NCI-H2196 treated with DMSO at 0.1 percent for 48 hours (cell line): ENCODE measurements at regions not wholly inside any gene's neighbourhood (a gene's known extent, or its start where the extent isn't known, plus 50 kb on each side); places are given as distances from the start of the nearest gene placed in this dataset.

Experiments used
- DNase-seq: peaks from one replicate; lab custom pipeline; 2025; ENCODE audit not compliant: unreplicated experiment; lab: John Stamatoyannopoulos, UW

DNA sequence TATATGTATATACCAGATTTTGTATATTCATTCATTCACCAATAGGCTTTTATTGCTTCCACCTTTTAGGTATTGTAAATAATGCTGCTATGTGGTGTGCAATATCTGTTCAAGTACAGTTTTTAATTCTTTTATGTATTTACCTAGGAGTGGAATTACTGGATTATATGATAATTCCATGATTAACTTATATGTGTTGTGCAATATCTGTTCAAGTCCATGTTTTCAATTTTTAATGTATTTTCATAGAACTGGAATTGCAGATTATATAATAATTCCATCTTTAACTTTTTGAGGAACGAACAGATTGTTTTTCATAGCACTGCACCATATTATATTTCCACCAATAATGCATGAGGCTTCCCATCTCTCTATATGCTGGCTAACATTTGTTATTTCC lies 50.6 kb upstream of the L3MBTL4 start:
- no peak for DNase-seq

DNA sequence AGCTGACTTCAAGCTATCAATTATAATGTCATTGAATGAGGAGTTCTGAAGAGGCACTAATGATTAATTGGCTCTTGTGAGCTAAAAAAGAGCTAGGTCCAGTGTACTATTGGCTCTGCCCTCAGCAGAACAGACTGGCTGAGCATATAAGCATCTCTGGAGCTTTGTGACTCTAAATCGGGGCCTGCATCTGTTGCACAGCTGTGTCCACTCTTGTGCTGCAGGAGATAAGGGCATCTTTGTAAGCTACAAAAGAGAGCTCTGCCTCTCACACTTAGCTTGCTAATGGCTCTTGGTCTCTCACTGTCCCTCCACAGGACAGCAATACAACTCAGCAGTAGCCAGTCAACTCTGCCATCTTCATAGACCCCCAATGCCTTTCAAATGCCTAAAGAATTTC lies 61.5 kb upstream of the L3MBTL4 start:
- no peak for DNase-seq

DNA sequence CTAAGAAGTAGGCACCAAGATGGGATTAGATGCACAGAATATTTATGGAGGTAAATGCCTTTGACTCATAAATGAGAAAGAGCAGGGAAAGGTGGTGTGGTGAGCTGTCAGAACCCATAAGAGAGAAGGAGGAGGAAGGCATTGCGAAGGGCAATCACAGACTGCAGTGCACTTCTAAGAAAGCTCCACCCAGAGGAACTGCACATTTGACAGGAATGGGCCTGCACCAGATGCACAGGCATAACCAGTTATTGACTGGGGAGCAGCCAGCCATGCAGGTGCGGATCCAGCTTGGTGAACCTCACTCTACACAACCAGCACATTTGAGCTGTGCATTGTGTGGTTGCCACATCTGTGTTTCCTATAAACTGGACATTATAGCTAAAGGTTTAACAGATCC lies 62.2 kb upstream of the L3MBTL4 start:
- no peak for DNase-seq

DNA sequence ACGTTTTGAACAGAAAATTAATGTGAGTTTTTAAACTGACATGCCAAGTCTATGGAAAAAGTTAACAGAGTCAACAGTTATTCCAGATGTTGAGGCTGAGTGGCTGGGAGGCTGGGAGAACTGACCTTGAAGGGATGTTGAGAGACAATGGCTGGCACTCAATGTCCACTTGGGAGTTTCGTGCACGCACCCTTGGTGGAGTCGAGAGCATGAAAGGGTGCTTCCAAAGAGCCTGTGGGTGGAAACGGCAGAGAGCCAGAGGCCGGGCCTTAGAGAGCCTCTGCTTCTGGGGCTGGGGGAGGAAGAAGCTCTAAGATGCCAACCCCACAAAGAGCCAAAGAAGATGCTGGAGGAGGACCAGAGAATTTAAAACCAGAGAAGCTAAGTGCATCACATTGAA lies 63.4 kb upstream of the L3MBTL4 start:
- DNase-seq = no peak

DNA sequence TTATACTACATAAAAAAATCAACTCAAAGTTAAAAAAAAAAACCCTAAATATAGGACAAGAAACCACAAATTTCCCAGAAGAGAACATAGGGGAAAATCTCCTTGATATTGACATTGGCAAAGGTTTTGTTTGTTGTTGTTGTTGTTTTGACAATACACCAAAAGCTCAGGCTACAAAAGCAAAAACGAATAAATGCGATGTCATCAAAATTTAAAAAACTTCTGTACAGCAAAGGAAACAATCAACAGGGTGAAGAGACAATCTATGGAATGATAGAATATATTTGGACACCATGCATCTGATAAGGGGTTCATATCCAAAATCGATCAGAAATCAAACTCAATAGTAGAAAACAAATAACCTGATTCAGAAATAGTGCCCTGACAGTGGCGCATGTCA lies 65.0 kb upstream of the L3MBTL4 start:
- DNase-seq = no peak

DNA sequence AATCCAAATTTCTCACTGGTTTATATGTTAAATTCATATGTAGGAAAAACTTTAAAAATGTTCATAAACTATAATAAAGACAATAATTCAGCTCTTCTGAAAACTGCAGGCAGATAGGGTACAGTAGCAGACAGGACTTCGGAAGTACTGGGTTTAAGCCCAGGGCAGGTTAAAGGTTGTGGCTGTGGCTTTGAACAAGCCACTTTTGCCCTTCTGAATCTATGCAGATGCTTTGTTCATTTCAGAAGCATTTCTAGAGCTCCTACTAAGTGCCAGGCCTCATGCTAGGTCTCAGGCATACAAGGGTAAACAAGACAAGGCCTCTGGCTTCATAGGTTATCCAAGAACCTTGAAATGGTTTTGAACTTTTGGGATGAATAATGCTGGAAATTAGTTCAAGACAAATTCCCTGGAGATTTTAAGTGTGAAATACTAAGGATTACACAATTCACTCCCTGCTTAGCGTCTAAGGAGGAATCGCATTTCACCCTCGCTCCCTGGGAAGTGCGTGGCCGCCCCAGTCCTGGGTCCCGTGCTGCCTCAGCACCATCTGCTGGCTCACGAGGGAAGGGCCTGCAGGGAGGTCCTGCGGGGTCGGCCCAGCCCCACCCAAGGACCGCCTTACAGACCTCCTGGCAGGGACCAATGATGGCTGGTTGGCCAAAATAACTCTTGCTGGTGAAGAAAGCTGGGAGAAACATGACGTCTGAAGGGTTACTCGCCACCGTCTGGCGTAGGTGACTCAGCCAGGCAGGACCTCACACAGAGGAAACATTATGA lies 67.7 kb upstream of the L3MBTL4 start:
- no peak for DNase-seq

DNA sequence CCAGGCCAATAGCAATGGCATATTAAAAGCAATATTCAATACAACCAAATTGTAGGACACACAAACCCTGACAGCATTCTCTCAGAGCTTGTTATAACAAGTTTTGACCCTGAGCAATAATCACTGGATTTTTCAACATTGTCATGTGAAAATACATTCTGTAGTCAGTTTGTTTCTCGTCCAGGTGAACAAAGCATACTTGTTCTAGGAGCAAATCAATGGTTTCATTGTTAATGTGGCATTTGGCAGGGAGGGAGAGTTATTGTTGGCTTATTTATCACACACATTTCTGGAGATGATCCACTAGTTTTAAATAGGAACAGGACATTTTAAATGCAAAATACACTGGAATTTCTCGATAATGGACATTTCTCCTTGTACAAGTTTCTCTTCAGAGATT lies 69.9 kb upstream of the L3MBTL4 start:
- no peak for DNase-seq

DNA sequence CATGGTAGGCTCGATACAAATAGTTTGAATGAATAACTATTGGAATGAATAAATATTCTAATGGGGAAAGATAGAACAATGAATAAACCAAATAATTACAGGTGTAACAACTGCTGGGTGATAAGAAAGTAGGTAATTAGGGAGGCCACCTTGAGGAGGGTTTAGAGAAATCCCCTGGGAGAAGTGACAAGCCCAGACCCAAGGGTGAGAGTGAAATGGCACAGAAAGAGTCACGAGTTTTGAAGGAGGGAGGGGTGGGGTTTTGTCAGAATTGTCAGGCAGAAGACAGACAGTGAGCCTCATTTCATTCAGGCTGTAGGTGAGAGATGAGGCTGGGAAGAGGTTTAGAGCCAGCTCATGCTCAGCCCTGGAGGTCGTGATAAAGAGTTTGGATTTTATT lies 71.6 kb upstream of the L3MBTL4 start:
- no peak for DNase-seq

DNA sequence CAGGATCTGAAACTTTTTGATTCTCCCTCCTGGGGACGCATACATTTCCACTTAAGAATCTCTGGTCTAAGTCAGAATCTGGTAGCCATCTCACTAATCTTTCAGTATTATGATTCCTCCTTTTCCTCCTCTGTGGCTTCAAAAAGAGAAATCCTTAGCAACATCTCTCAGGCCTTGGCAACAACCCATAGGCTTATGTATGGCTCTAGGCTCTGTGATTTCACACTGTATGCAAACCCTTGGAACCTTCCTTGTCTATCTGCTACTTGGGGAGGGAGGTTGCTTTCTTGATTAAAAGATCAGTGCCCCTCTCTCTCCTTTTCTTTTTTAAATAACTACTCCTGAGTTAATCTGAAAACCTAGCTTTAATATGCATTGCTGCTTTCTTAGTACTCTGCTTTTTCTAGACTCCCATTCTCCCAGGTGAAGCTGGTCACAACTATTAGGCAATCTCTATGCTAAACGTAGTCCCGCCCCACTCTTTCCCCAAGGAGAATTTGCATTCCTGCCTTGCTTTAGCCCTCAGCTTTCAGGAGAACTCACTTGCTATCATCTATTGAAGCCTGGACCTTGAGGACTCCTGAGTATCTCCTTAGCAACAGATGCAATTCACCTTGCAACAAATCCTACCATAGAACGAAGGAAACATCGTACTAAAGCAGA lies 72.2 kb upstream of the L3MBTL4 start:
- no peak for DNase-seq

DNA sequence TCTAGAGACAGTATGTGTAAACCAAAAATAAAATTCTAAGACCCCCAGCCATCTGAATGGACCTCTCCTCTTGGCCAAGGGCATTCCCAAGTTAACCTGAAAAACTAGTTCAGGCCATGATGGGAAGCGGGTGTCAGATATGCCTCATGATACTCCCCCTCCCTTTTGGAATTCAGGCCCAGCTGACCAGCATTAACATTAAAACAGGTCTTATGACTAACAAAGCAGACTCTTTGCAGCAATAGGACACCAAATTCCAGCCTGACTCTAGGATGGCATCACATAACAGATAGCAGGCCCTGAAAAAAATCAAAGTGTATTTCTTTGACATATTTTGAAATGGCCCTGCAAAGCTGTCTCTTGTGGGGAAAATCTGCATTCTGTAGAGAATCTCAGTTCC lies 73.3 kb upstream of the L3MBTL4 start:
- no peak for DNase-seq

DNA sequence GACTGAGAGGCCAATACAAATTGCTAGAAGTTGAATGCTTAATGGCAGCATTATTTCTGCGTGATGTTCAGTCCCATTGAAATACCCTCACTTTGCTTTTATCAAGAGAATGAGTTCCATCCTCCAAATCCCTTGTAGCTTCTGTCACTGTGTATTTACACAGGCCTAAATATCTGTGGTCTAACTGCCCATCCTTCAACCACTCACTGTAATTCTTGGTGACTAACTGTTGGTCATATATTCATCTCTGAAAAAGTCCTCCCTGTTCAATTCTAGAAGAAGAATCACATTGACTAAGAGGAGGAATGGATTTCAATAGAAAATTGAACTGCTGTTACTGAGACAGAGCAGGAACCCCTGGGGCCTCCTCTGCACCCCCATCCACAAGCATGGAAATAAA lies 74.2 kb upstream of the L3MBTL4 start:
- DNase-seq = no peak

DNA sequence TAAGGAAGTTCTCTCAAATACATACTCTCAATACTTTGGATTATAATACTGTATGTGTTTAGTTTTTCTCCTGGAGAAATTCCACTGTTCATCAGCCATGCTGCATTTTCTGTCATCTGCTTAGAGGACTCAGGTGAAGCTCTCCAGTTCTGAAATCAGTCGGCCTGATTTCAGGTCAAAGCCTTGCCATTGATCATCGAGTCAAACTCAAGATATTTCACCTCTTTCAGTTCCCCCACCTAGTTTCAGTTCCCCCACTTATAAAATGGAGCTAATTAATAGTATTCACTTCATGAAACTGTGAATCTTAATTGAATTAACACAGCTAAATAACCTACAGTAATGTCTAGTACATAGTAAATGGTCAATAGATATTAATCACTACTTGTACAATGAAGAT lies 75.3 kb upstream of the L3MBTL4 start:
- no peak for DNase-seq

DNA sequence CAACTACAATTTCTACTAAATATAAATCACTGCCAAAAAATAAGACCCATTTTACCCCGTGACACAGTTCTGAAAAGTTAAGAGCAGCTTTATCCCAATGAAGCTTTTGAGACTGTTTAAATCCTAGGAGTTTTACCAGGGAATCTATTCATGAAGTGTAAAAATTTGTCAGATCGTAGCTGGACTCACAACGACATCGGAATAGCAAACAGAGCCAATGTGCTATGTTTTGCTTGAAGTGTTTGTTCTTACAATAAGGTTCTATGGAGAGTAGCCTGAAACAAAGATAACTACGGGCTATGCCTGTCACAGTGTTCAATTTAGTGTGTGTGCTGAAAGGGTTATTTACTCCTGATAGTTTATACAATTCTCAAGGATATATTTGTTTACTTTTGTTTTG lies 78.5 kb upstream of the L3MBTL4 start:
- no peak for DNase-seq

DNA sequence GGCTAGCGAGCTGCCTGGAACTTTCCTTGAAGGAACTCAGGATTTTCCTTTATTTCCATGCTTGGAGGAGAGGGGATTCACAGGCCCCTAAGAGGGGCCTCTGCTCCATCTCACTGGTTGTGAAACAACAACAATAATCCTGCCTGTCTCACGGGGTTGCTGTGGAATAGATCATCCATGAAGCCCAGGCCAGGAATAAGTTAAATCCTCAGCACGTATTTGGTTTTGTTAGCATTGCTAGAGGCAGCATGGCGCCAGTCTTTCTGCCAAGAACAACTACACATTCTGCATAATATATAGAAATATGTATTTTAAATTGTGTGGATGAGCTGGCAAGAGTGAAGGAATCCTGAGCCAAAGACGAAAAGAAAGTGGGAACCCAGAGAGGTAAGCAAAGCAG lies 80.8 kb upstream of the L3MBTL4 start:
- no peak for DNase-seq

DNA sequence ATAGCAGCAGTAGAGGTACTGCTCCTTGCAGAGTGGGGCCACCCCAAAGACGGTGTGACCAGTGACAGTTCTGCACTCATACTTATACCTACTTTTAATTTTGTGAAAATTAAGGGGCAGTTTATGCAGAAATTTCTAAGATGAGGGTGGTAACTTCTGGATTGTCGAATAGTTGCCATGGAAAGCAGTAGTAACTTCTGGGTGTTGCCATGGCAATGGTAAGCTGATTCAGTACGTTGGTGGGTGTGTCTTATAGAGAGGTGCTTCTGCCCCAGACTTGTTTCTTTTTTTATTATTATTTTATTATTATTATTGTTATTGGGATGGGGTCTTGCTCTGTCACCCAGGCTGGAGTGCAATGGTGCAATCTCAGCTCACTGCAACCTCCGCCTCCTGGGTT lies 82.8 kb upstream of the L3MBTL4 start:
- no peak for DNase-seq

DNA sequence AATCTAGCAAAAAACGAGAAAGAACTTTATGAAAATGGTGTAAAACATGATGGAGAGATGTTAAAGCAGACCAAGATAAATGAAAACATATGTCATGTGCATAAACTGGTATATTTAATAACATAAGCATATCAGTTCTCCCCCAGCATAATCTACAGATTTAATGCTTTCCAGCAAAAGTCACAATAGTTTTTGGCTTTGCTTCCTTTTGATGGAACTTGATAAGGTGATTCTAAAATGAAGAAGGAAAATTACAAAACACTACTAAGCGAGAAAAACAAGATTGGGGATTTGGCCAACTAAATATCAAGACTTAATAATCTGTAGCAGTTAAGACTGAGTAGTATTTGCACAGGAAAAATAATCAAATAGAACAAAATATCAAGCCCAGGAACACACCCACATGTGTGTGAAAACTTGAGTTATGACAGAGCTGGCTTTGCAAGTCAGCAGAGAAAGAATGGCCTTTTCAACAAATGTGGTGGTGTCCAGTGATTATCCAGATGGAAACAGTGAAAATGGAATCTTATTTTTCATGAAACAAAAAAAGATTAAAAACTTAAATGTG lies 83.7 kb upstream of the L3MBTL4 start:
- DNase-seq = no peak

DNA sequence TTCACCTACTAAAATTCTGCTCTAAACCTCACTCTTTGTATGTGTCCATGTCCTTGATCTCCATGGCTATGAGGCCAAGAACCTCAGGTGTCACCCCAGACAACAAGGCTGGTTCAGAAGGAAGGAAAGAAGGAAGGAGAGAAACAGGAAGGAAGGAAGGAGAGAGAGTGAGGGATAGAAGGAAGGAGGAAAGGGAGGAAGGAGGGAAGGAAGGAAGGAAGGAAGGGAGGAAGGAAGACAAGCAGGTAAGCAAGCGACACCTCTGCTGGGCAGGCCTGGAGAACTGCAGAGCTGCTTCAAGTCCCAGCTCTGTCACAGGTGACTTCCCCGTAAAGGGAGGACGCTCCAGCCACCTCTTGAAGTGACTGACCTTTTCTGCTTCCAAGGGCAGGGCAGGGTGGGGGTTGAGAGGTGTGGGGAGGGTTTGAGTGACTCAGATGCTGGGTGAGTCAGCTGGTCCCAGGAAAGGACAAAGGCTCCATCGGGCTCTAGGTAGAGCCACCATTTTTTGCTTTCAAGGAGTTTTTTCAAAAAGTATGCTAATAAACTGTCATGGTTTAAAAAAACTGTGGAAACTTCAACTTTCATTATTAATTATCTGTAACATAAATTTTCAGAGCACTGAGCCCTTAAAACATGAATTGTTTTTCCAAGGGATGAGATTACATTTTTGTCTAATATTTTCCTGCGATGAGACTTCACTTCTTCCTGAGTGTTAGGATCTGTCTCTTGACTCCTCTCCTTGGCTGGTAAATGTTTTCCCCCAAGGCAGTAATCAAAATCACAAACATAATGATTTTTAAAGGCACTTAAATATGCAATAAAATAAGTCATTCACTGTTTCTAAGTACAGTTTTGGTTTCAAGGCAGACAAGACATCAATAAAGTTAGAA lies 90.1 kb upstream of the L3MBTL4 start:
- DNase-seq = no peak

DNA sequence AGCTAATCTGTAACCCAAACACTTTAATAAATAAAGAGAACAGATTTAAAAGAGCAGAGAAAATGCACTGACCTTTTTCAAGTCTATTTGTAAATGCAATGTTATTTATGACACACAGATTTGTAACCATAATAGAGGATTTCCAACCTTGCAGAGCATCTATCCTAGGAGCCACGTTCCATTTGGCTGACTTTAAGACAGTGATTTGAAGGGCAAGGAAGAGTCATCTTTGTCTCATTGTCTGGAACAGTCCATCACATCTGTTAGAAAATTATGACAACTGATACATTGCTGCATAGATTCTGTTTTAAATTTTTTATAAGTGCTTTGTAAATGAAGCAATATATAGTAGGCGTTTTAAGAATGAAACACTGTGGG lies 90.8 kb upstream of the L3MBTL4 start:
- DNase-seq = no peak

DNA sequence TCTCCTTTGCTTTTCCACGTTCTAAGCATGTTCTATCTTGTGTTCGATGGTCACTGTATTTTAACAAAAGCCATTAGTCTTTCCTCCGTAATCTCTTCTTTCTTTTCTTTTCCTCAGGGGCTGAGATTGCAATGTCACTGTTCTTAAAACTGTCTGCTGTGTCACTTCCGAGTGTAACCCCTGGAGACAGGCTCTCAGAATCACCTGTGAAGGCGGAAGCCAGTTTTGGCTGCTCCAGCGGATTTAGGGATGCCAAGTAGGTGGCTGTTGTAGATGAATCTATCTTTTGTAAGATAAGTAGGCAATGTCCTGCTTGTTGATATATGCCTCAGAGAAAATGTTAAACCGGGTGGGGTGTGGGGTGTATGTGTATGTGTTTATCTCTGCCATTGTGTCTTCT lies 94.7 kb upstream of the L3MBTL4 start:
- no peak for DNase-seq

DNA sequence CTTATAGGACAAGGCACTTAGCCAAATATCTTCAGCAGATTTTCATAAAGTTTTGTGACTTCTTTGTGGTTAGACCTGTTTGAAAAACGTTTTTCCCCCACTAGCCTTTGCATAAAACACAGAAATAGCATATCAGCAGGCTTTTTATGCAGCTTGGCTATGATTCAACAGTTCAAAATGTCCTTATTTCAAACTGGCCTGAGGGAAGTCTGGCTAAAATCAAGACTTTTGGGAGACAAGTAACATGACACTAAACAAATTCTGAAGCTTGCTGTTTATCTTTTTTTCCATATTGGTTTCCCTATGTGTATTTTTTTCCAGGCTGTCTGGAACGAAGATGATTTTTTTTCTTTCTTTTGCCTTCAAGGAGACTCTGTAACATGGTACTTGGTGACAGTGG lies 95.1 kb upstream of the L3MBTL4 start:
- no peak for DNase-seq

DNA sequence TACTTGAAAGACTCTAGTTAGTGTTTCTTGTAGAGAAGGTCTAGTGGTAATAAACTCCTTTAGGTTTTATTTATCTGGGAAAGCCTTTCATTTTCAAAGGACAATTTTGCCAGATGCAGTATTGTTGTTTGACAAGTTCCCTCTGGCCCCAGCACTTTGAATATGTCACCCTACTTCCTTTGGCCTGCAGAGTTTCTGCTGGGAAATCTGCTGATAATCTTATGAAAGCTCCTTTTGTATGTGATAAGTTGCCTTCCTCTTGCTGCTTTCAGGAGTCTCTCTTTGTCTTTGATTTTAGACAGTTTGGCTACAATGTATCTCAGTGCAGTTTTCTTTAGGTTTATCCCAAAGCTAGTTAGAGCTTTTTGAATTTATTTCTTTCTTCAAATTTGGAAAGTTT lies 106.2 kb upstream of the L3MBTL4 start:
- no peak for DNase-seq
